ENCODE measurements at regions not wholly inside any gene's neighbourhood (a gene's known extent, or its start where the extent isn't known, plus 50 kb on each side); places are given as distances from the start of the nearest gene placed in this dataset. TPM values are rescaled to one million over a fixed set of nuclear protein-coding genes. Genes with fewer than 3 reads are reported as not detected.

DNA sequence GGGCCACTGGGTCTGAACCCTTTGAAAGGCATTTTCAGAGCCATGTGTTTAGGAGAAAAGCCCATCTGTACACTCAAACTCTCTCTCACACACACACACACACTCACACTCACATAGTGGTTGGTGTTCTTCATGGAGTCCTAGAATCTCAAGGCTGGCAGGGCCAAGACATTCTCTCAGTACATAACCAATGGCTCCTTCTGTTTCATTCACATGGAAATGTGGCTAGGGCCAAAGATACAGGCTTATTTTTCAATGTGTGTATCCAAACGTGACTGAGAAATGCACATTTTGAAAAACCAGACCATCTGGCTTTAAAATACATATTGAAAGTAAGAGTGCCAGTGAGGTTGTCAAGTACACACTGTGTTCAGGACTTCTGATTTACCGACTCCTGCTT, 59.0 kb upstream of the SALL1 start:
- H3K36me3 ChIP-seq (ENCODE audit: control insufficient read depth, insufficient read depth, low read length): no peaks in the 10 kb centered on the region
- POLR2A ChIA-PET: no interaction called here
- CTCF ChIA-PET: interaction anchor here (0.6 kb wide), 1 partner anchor 71 kb away, joined by 3 read pairs; no protein-coding TSS in a partner anchor
- no peak for DNase-seq (ENCODE audit: low read depth)
- TF ChIP-seq, protein P1, sequence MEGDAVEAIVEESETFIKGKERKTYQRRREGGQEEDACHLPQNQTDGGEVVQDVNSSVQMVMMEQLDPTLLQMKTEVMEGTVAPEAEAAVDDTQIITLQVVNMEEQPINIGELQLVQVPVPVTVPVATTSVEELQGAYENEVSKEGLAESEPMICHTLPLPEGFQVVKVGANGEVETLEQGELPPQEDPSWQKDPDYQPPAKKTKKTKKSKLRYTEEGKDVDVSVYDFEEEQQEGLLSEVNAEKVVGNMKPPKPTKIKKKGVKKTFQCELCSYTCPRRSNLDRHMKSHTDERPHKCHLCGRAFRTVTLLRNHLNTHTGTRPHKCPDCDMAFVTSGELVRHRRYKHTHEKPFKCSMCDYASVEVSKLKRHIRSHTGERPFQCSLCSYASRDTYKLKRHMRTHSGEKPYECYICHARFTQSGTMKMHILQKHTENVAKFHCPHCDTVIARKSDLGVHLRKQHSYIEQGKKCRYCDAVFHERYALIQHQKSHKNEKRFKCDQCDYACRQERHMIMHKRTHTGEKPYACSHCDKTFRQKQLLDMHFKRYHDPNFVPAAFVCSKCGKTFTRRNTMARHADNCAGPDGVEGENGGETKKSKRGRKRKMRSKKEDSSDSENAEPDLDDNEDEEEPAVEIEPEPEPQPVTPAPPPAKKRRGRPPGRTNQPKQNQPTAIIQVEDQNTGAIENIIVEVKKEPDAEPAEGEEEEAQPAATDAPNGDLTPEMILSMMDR (IDR thresholded peaks at IDR 0.05; ENCODE audit: insufficient read depth, low read depth, low read length): no peak
- H3K27me3 ChIP-seq (ENCODE audit: control insufficient read depth, insufficient read depth, low read length): no peaks in the 10 kb centered on the region
- no peak overlapping the region for H3K4me3 ChIP-seq (ENCODE audit: low read depth, low read length)

DNA sequence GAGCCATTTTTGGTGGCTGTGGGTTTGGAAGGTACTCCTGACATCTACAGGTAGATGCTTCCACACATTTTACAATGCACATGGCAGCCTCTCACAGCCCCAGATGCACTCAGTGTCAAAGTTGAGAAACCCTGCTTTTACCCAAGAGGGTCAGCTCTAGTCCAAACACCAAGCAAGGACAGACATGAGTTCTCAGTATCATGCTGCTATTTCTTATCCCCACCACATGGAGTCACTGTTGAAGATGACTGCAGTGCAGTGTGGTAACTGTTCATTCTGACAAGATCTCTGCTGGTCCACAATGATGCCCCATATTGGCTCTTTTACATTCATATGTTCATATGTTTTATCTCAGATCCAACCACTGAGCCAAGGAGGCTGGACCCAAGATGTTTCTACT, 50.5 kb upstream of the SALL1 start:
- CTCF ChIA-PET: interaction anchor here (1.1 kb wide), 1 partner anchor 18 kb away, joined by 3 read pairs; no protein-coding TSS in a partner anchor
- POLR2A ChIA-PET: no interaction called here

More for the DNA sequence above, 50.5 kb upstream of the SALL1 start:
- Histone ChIP-seq H3K27me3 (ENCODE audit: control insufficient read depth, insufficient read depth, low read length) (no peaks in the 10 kb centered on the region; the same call in 1 of the 2 replicates), H3K4me3 (ENCODE audit: low read depth, low read length) (no peak overlapping the region), H3K36me3 (ENCODE audit: control insufficient read depth, insufficient read depth, low read length) (no peaks in the 10 kb centered on the region)
- no peak for DNase-seq (ENCODE audit: low read depth)
- TF ChIP-seq, protein P1 (IDR thresholded peaks at IDR 0.05; ENCODE audit: insufficient read depth, low read depth, low read length): no peak

Small RNA genes in the stretch of these regions (small RNA-seq; reads per million reads assigned to genes)
- not detected for gene AC137527.1 (ENCODE audit: insufficient read length, low read depth, low replicate concordance)

All from BJ (cell line).